ENCODE measurements at regions not wholly inside any gene's neighbourhood (a gene's known extent, or its start where the extent isn't known, plus 50 kb on each side); places are given as distances from the start of the nearest gene placed in this dataset.
"Not testable (repeated sequence)": the region's sequence is repeated elsewhere in the genome, so short reads cannot be mapped to it uniquely, and the experiment has no call there.

DNA sequence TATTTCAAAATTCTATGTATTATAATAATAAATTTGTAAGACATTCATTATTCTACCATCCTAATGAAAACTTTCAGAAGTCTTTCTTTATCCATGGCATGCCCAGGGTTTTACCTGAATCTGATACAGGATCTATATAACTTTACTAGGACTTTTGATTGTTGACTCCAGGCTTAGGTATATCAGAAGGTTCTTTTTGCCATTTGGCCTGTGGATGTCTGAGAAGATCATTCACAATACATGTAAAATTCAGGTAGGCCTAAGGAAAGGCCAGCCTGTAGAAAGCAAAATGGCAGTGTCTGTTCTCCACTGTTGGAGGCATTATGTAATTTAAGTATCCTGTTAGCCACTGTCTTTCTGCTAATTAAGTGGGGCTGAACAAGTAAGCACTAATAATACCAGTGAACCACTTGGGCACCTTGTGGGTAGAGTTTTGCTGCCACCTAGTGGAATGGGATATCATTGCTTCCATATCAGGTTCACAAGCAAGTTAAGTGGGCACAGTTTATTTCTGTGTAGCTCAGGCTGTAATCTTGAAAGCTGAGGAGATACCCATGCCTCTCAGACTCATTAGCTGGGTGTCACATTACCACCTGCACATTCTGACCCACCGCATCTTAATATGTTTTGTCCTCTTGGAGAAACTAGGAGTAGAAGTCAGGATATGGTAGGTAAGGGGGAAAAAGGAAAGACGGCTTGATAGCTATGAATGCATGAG, 105.5 kb downstream of the SEPTIN7 start:
- Histone ChIP-seq H3K9me3 (ENCODE audit: control insufficient read depth in 2 of 2, insufficient read depth in 1 of 2, low read depth in 1 of 2, low read length in 1 of 2) (no peaks in the 10 kb centered on the region), H3K4me1 (ENCODE audit: control insufficient read depth in 2 of 2, insufficient read depth in 2 of 2, low read length in 1 of 2) (no peaks in the 10 kb centered on the region), H3K4me3 (ENCODE audit: low read depth in 1 of 2, low read length in 2 of 2) (no peak overlapping the region), H3K36me3 (ENCODE audit: control insufficient read depth in 2 of 2, insufficient read depth in 2 of 2, low read length in 1 of 2) (no peaks in the 10 kb centered on the region), H3K27ac (ENCODE audit: low read depth in 2 of 2, low read length in 1 of 2) (no peak overlapping the region), H3K27me3 (ENCODE audit: control insufficient read depth in 1 of 2, insufficient read depth in 2 of 2, low read length in 2 of 2) (no peaks in the 10 kb centered on the region)
- 52 to 56% methylated on average over 2 of the region's 2 CpGs for WGBS, 2 donors

DNA sequence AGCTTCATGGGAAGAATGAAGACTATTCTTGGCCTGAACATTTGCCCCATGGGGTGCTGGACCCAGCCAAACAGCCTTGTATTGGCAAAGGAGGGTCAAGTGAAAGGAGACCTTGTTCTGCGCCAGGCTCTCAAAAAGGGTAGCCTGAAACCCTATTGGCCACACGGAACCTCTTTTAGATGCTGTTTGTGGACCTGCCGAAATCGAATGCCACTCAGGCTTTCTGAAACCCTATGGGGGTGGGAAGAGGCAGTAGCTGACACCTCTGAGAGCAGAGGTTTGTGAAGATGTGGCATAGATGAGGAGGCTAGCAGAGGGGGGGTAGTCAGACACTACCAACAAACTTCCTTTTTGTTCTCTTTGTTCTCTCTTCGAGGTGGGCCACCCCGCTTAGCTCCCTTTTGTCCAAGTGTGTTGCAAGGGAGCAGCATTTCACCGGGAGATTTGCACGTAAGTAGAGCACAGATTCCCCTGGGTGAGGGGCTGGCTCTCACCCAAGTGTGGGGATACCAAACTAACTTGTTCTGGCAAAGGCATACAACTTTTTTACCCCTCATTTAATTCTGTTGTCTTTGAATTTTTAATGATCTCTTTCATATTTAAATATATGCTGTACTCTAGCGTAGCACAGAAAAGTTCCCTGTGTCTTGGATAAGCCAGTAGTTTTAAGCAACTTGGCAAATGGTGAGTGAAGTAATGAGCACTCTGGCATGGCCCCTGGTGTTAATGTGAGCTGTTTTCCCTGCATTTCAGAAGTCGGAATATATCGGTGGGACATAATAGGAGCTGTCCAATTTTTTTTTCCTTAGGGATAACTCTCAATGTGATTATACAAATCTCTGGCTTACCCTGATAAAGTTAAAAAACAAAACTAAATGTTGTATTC, 107.7 kb downstream of the SEPTIN7 start:
- Histone ChIP-seq H3K36me3 (ENCODE audit: control insufficient read depth in 2 of 2, insufficient read depth in 2 of 2, low read length in 1 of 2) (no peaks in the 10 kb centered on the region), H3K9me3 (ENCODE audit: control insufficient read depth in 2 of 2, insufficient read depth in 1 of 2, low read depth in 1 of 2, low read length in 1 of 2) (no peaks in the 10 kb centered on the region), H3K27me3 (ENCODE audit: control insufficient read depth in 1 of 2, insufficient read depth in 2 of 2, low read length in 2 of 2) (no peaks in the 10 kb centered on the region), H3K4me1 (ENCODE audit: control insufficient read depth in 2 of 2, insufficient read depth in 2 of 2, low read length in 1 of 2) (no peaks in the 10 kb centered on the region), H3K27ac (ENCODE audit: low read depth in 2 of 2, low read length in 1 of 2) (no peak overlapping the region), H3K4me3 (ENCODE audit: low read depth in 1 of 2, low read length in 2 of 2) (no peak overlapping the region)
- WGBS, 2 donors, result 44 to 50% methylated on average over 11 of the region's 11 CpGs

DNA sequence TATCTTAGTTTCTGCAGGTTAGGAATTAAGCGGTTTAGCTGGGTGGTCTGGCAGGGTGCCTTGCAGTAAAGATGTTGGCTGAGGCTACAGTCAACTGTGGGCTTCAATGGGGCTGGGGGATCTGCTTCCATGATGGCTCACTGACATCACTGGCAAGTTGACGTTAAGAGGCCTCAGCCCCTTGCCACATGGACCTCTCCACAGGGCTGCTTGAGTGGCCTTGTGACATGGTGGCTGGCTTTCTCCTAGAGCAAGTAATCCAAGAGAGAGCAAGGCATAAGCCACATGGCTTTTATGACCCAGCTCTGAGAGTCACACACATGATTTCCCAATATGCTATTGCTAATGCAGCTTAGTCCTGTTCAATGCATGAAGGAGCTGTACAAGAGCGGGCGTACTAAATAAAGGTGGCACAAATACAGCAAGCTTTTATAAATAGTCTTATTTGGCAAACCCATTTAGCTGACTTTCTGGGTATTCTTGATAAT, 109.1 kb downstream of the SEPTIN7 start:
- 91 to 95% methylated on average over 4 of the region's 4 CpGs for WGBS, 2 donors
- Histone ChIP-seq H3K27ac (ENCODE audit: low read depth in 2 of 2, low read length in 1 of 2) (no peak overlapping the region), H3K4me3 (ENCODE audit: low read depth in 1 of 2, low read length in 2 of 2) (no peak overlapping the region), H3K9me3 (ENCODE audit: control insufficient read depth in 2 of 2, insufficient read depth in 1 of 2, low read depth in 1 of 2, low read length in 1 of 2) (no peaks in the 10 kb centered on the region), H3K4me1 (ENCODE audit: control insufficient read depth in 2 of 2, insufficient read depth in 2 of 2, low read length in 1 of 2) (no peaks in the 10 kb centered on the region), H3K36me3 (ENCODE audit: control insufficient read depth in 2 of 2, insufficient read depth in 2 of 2, low read length in 1 of 2) (no peaks in the 10 kb centered on the region), H3K27me3 (ENCODE audit: control insufficient read depth in 1 of 2, insufficient read depth in 2 of 2, low read length in 2 of 2) (no peaks in the 10 kb centered on the region)

DNA sequence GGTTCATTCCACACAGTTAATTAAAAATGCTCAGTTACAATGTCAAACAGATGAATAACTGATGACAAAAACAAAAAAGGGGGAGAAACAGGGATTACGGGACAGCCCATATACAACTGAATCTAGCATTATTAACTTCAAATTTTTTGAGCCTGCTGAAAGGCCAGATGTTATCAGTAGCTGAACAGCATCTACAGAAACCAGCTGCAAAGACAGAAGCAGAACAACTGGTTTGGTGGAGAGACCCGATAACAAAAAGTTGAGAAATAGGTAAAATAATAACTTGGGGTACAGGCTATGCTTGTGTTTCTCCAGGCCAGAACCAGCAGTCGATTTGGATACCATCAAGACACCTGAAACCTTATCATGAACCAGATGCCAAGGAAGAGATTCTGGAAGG, 109.8 kb downstream of the SEPTIN7 start:
- not testable (repeated sequence) for H3K36me3 ChIP-seq (ENCODE audit: control insufficient read depth in 2 of 2, insufficient read depth in 2 of 2, low read length in 1 of 2); H3K9me3 ChIP-seq (ENCODE audit: control insufficient read depth in 2 of 2, insufficient read depth in 1 of 2, low read depth in 1 of 2, low read length in 1 of 2); H3K4me1 ChIP-seq (ENCODE audit: control insufficient read depth in 2 of 2, insufficient read depth in 2 of 2, low read length in 1 of 2); H3K27me3 ChIP-seq (ENCODE audit: control insufficient read depth in 1 of 2, insufficient read depth in 2 of 2, low read length in 2 of 2); H3K4me3 ChIP-seq (ENCODE audit: low read depth in 1 of 2, low read length in 2 of 2); H3K27ac ChIP-seq (ENCODE audit: low read depth in 2 of 2, low read length in 1 of 2)
- 92 to 94% methylated on average over 3 of the region's 3 CpGs for WGBS, 2 donors

DNA sequence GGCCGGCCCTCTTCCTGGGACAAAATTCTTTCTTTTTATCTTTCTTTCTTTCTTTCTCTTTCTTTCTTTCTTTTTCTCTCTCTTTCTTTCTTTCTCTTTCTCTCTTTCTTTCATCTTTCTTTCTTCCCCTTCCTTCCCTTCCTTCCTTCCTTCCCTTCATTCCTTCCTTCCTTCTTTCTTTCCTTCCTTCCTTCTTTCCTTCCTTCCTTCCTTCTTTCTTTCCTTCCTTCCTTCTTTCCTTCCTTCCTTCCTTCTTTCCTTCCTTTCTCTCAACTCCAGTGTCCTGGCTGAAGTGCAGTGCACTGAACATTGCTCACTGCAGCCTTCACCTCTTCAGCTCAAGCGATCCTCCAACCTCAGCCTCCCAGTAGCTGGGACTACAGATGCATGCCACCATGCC, 112.5 kb downstream of the SEPTIN7 start:
- not testable (repeated sequence) for H3K9me3 ChIP-seq (ENCODE audit: control insufficient read depth in 2 of 2, insufficient read depth in 1 of 2, low read depth in 1 of 2, low read length in 1 of 2); H3K4me3 ChIP-seq (ENCODE audit: low read depth in 1 of 2, low read length in 2 of 2); H3K27me3 ChIP-seq (ENCODE audit: control insufficient read depth in 1 of 2, insufficient read depth in 2 of 2, low read length in 2 of 2); H3K36me3 ChIP-seq (ENCODE audit: control insufficient read depth in 2 of 2, insufficient read depth in 2 of 2, low read length in 1 of 2); H3K27ac ChIP-seq (ENCODE audit: low read depth in 2 of 2, low read length in 1 of 2); H3K4me1 ChIP-seq (ENCODE audit: control insufficient read depth in 2 of 2, insufficient read depth in 2 of 2, low read length in 1 of 2)
- WGBS, 2 donors, result 94 to 95% methylated on average over 2 of the region's 2 CpGs

DNA sequence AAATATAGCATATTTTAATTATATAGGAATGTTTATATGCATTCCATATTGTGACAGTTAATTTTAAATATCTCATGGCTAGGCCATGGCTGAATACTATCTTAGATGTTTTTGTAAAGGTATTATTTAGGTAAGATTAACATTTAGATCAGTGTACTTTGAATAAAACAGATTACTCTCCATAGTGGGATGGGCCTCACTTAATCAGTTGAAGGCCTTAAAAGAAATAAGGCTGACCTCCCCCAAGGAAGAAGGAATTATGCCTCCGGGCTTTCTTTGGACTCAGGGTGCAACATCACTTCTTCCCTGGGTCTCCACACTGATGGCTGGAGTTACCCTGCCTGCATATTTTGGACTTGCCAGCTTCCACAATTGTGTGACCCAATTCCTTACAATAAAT, 113.4 kb downstream of the SEPTIN7 start:
- H3K27me3 ChIP-seq (ENCODE audit: control insufficient read depth in 1 of 2, insufficient read depth in 2 of 2, low read length in 2 of 2); H3K27ac ChIP-seq (ENCODE audit: low read depth in 2 of 2, low read length in 1 of 2); H3K36me3 ChIP-seq (ENCODE audit: control insufficient read depth in 2 of 2, insufficient read depth in 2 of 2, low read length in 1 of 2); H3K4me3 ChIP-seq (ENCODE audit: low read depth in 1 of 2, low read length in 2 of 2); H3K4me1 ChIP-seq (ENCODE audit: control insufficient read depth in 2 of 2, insufficient read depth in 2 of 2, low read length in 1 of 2); H3K9me3 ChIP-seq (ENCODE audit: control insufficient read depth in 2 of 2, insufficient read depth in 1 of 2, low read depth in 1 of 2, low read length in 1 of 2): not testable (repeated sequence)
- 93 to 94% methylated on average over 1 of the region's 1 CpG for WGBS, 2 donors

DNA sequence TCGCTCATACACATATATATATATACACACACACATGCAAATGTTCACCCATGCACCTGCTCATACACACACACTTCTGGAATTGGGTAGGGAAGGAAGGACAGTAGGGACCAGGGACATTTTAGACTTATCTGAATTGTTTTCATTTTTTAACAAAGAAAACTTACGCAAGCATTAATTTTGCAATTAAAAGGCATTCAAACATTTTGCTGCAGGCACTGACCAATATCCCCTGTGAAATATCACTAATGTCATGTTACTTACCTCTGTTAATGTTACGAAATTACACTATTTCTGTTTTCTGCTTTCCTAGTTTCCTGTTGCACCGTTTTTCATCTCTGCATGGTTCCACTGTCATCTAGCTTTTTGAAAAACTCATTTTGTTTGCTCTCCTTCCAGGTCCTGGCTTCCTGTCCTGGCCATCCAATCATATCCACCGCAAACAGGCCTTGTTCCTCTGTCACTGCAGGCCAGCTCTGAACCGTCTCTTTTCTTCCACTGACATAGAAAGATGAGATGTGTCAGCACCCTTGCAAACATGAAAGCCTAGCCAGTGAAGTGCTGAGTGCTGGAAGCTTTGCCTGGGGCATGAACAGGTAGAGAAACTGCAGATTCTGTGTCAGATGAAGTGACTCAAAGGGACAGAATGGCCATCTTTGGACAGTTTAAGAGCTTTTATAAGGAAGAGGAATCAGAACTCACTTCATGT, 114.5 kb downstream of the SEPTIN7 start:
- 67 to 74% methylated on average over 6 of the region's 6 CpGs for WGBS, 2 donors
- H3K27me3 ChIP-seq (ENCODE audit: control insufficient read depth in 1 of 2, insufficient read depth in 2 of 2, low read length in 2 of 2); H3K4me1 ChIP-seq (ENCODE audit: control insufficient read depth in 2 of 2, insufficient read depth in 2 of 2, low read length in 1 of 2); H3K27ac ChIP-seq (ENCODE audit: low read depth in 2 of 2, low read length in 1 of 2); H3K4me3 ChIP-seq (ENCODE audit: low read depth in 1 of 2, low read length in 2 of 2); H3K36me3 ChIP-seq (ENCODE audit: control insufficient read depth in 2 of 2, insufficient read depth in 2 of 2, low read length in 1 of 2); H3K9me3 ChIP-seq (ENCODE audit: control insufficient read depth in 2 of 2, insufficient read depth in 1 of 2, low read depth in 1 of 2, low read length in 1 of 2): not testable (repeated sequence)

DNA sequence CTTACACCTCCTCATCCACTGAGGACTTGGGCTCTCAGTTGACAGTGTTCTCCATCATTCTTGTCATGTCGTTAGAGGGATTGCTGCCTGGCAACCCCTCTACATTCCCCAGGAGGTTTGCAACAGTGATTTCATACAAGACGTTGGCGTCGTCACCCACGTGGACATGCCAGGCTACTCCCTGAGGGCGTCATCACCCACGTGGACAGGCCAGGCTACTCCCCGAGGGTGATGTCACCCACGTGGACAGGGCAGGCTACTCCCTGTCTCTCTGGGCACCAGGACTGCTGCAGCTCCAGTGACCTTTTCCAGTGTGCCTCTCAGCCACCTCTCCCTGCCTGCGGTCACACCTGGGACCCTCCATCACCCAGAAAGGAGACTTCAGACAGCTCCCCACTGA, 117.4 kb downstream of the SEPTIN7 start:
- not testable (repeated sequence) for H3K4me3 ChIP-seq (ENCODE audit: low read depth in 1 of 2, low read length in 2 of 2); H3K9me3 ChIP-seq (ENCODE audit: control insufficient read depth in 2 of 2, insufficient read depth in 1 of 2, low read depth in 1 of 2, low read length in 1 of 2); H3K27ac ChIP-seq (ENCODE audit: low read depth in 2 of 2, low read length in 1 of 2); H3K27me3 ChIP-seq (ENCODE audit: control insufficient read depth in 1 of 2, insufficient read depth in 2 of 2, low read length in 2 of 2); H3K36me3 ChIP-seq (ENCODE audit: control insufficient read depth in 2 of 2, insufficient read depth in 2 of 2, low read length in 1 of 2); H3K4me1 ChIP-seq (ENCODE audit: control insufficient read depth in 2 of 2, insufficient read depth in 2 of 2, low read length in 1 of 2)
- WGBS, 2 donors, result 72 to 82% methylated on average over 7 to 10 of the region's 10 CpGs

DNA sequence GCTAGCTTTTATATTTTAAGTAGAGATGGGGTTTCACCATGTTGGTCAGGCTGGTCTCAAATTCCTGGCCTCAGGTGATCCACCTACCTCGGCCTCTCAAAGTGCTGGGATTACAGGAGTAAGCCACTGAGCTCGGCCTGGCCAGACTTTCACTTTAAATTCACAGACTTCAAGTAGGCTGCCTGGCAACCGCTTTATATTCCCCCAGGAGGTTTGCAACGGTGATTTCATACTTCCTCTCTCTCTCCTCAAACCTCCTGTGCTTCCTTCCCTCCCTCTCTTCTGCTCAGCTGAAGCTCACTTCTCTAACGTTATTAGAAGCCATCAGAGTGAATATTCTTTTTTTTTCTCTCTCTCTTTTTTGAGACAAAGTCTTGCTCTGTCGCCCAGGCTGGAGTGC, 118.8 kb downstream of the SEPTIN7 start:
- H3K4me1 ChIP-seq (ENCODE audit: control insufficient read depth in 2 of 2, insufficient read depth in 2 of 2, low read length in 1 of 2); H3K27me3 ChIP-seq (ENCODE audit: control insufficient read depth in 1 of 2, insufficient read depth in 2 of 2, low read length in 2 of 2); H3K9me3 ChIP-seq (ENCODE audit: control insufficient read depth in 2 of 2, insufficient read depth in 1 of 2, low read depth in 1 of 2, low read length in 1 of 2); H3K4me3 ChIP-seq (ENCODE audit: low read depth in 1 of 2, low read length in 2 of 2); H3K27ac ChIP-seq (ENCODE audit: low read depth in 2 of 2, low read length in 1 of 2); H3K36me3 ChIP-seq (ENCODE audit: control insufficient read depth in 2 of 2, insufficient read depth in 2 of 2, low read length in 1 of 2): not testable (repeated sequence)
- 51 to 70% methylated on average over 6 of the region's 6 CpGs for WGBS, 2 donors
